SK-N-SH (cell line): ENCODE measurements at regions not wholly inside any gene's neighbourhood (a gene's known extent, or its start where the extent isn't known, plus 50 kb on each side); places are given as distances from the start of the nearest gene placed in this dataset.
A peak's percentile ranks its signal among the peaks of the same experiment; 100 is the strongest.

Experiments used
- CTCF ChIA-PET: fragments of 300-600, 350-600 bp; formaldehyde crosslinking; extraction: SDS; loops from one replicate; lab custom pipeline; 2021; lab: Yijun Ruan, JAX
- POLR2A ChIA-PET: fragments of 350-600 bp; sonication (Branson Sonifier 250); formaldehyde crosslinking; extraction: SDS; loops from one replicate; lab custom pipeline; 2020; ENCODE audit warnings: antibody characterized with exemption, inconsistent platforms; lab: Yijun Ruan, JAX
- DNase-seq: peaks from one replicate; pipeline ENCODE4 v3.0.0; 2012
- H2AFZ ChIP-seq: fragments of 200-600 bp; sonication (generic); 2 replicates; pipeline ENCODE4 v1.8.1; 2016; ENCODE audit warnings: antibody characterized with exemption, mild to moderate bottlenecking, low read depth
- H3F3A ChIP-seq: fragments of 200-600 bp; sonication (generic); replicated peaks from 2 replicates; pipeline ENCODE3; 2016; ENCODE audit warnings: antibody characterized with exemption, mild to moderate bottlenecking; ENCODE audit not compliant: insufficient read depth
- H3K27ac ChIP-seq, 2 experiments: fragments of 200-500 bp in 1 of 2; fragments of 200-600 bp in 1 of 2; sonication (Bioruptor generic) in 1 of 2; sonication (generic), shearing (Covaris generic) in 1 of 2; 2 replicates each; pipeline versions ENCODE4 v1.5.1 to v1.6.1; 2014 to 2016; ENCODE audit warnings: low read depth in 2 of 2, inconsistent platforms in 1 of 2, low read length in 1 of 2, mild to moderate bottlenecking in 1 of 2, mixed read lengths in 1 of 2
- H3K27me3 ChIP-seq: fragments of 200-600 bp; sonication (generic), shearing (Covaris generic); 2 replicates; pipeline ENCODE4 v1.6.1; 2016; ENCODE audit warnings: mixed run types; ENCODE audit not compliant: insufficient read depth
- H3K36me3 ChIP-seq, 2 experiments: fragments of 200-500 bp in 1 of 2; fragments of 200-600 bp in 1 of 2; sonication (Bioruptor generic) in 1 of 2; sonication (generic) in 1 of 2; replicated peaks in 1 of 2; 2 replicates each; pipeline versions ENCODE3 to v1.5.1; 2014 to 2016; ENCODE audit warnings: low read length in 1 of 2, mild to moderate bottlenecking in 1 of 2; ENCODE audit not compliant: insufficient read depth in 2 of 2, control insufficient read depth in 1 of 2
- H3K4me1 ChIP-seq, 2 experiments: fragments of 200-500 bp in 1 of 2; fragments of 200-600 bp in 1 of 2; sonication (Bioruptor generic) in 1 of 2; sonication (generic), shearing (Covaris generic) in 1 of 2; 2 replicates each; pipeline versions ENCODE4 v1.5.1 to v1.6.1; 2014 to 2016; ENCODE audit warnings: low read depth in 1 of 2, low read length in 1 of 2, mixed run types in 1 of 2; ENCODE audit not compliant: insufficient read depth in 2 of 2, control insufficient read depth in 1 of 2
- H3K4me2 ChIP-seq: fragments of 200-600 bp; sonication (generic), shearing (Covaris generic); 2 replicates; pipeline ENCODE4 v1.6.1; 2017; ENCODE audit warnings: mixed run types
- H3K4me3 ChIP-seq, 2 experiments: fragments of 200-500 bp in 1 of 2; fragments of 200-600 bp in 1 of 2; sonication (Bioruptor generic) in 1 of 2; sonication (generic), shearing (Covaris generic) in 1 of 2; 2 replicates each; pipeline versions ENCODE4 v1.5.1 to v1.8.1; 2014 to 2016; ENCODE audit warnings: low read depth in 2 of 2, inconsistent platforms in 1 of 2, low read length in 1 of 2, mild to moderate bottlenecking in 1 of 2, mixed read lengths in 1 of 2, moderate library complexity in 1 of 2
- H3K79me2 ChIP-seq: fragments of 200-600 bp; sonication (generic); 2 replicates; pipeline ENCODE4 v1.8.1; 2017; ENCODE audit warnings: mild to moderate bottlenecking; ENCODE audit not compliant: insufficient read depth
- H3K9ac ChIP-seq: fragments of 200-600 bp; sonication (generic); 2 replicates; pipeline ENCODE4 v1.6.1; 2017; ENCODE audit warnings: mixed run types
- H3K9me2 ChIP-seq: fragments of 200-600 bp; sonication (generic); 2 replicates; pipeline ENCODE4 v1.6.1; 2017; ENCODE audit warnings: mixed run types
- H3K9me3 ChIP-seq: fragments of 200-600 bp; sonication (generic); 2 replicates; pipeline ENCODE4 v1.6.1; 2017; ENCODE audit warnings: mixed run types, mild to moderate bottlenecking, moderate library complexity
- H4K20me1 ChIP-seq: fragments of 200-600 bp; sonication (generic); 2 replicates; pipeline ENCODE4 v1.6.1; 2017; ENCODE audit warnings: mild to moderate bottlenecking, mixed run types; ENCODE audit not compliant: insufficient read depth
- CHD2 ChIP-seq: fragments of 150-350 bp; IDR thresholded peaks from 2 replicates; pipeline ENCODE4 v1.6.1; 2018; ENCODE audit warnings: low read length; ENCODE audit not compliant: partially characterized antibody
- ELF1 ChIP-seq: IDR thresholded peaks from 2 replicates; pipeline ENCODE4 v1.4.0; 2012
- FOXJ3 ChIP-seq: sonication (generic); formaldehyde crosslinking; IDR thresholded peaks from 2 replicates; pipeline ENCODE4 v1.5.1; 2020; ENCODE audit warnings: mild to moderate bottlenecking, missing genetic modification reagents
- FOXM1 ChIP-seq: IDR thresholded peaks from 2 replicates; pipeline ENCODE4 v1.4.0; 2012; ENCODE audit warnings: low read depth, mild to moderate bottlenecking
- GATA2 ChIP-seq: sonication (generic); formaldehyde crosslinking; IDR thresholded peaks from 2 replicates; pipeline ENCODE4 v1.5.0; 2020; ENCODE audit warnings: mild to moderate bottlenecking, missing genetic modification reagents
- JUND ChIP-seq: IDR thresholded peaks from 2 replicates; pipeline ENCODE4 v1.4.0; 2012
- MEF2A ChIP-seq: IDR thresholded peaks from 2 replicates; pipeline ENCODE4 v1.4.0; 2012; ENCODE audit warnings: low read depth, borderline replicate concordance
- MXI1 ChIP-seq: IDR thresholded peaks from 2 replicates; pipeline ENCODE4 v1.6.1; 2012; ENCODE audit warnings: mild to moderate bottlenecking, low read depth, low read length, improper control_type of control experiment
- NFIC ChIP-seq: IDR thresholded peaks from 2 replicates; pipeline ENCODE4 v1.4.0; 2012; ENCODE audit warnings: borderline replicate concordance
- NRF1 ChIP-seq: IDR thresholded peaks from 2 replicates; pipeline ENCODE4 v1.6.1; 2012; ENCODE audit warnings: low read depth, mild to moderate bottlenecking, low read length
- RXRA ChIP-seq: IDR thresholded peaks from 2 replicates; pipeline ENCODE4 v1.4.0; 2012; ENCODE audit warnings: low read depth, mild to moderate bottlenecking, borderline replicate concordance
- TAF1 ChIP-seq: IDR thresholded peaks from 2 replicates; pipeline ENCODE4 v1.6.1; 2012; ENCODE audit warnings: low read depth, mild to moderate bottlenecking, low read length, moderate library complexity, borderline replicate concordance
- TCF12 ChIP-seq: IDR thresholded peaks from 2 replicates; pipeline ENCODE4 v1.4.0; 2012
- TEAD4 ChIP-seq: IDR thresholded peaks from 2 replicates; pipeline ENCODE4 v1.4.0; 2012; ENCODE audit warnings: mild to moderate bottlenecking, borderline replicate concordance; ENCODE audit not compliant: insufficient read depth
- YY1 ChIP-seq: IDR thresholded peaks from 2 replicates; pipeline ENCODE4 v1.4.0; 2012; ENCODE audit warnings: low read depth, mild to moderate bottlenecking
- WGBS: methylation state at CpG from one replicate; pipeline ENCODE4 v1.1.6; 2017; ENCODE audit warnings: low lambda C conversion rate; 5-methylcytosine and 5-hydroxymethylcytosine counted together
- TF ChIP-seq, protein P1 (sequence below): fragments of 150-350 bp; IDR thresholded peaks from 2 replicates; pipeline ENCODE4 v1.6.1; 2017; ENCODE audit warnings: antibody characterized with exemption, low read length, low read depth, borderline replicate concordance
- TF ChIP-seq, protein P2 (sequence below): IDR thresholded peaks from 2 replicates; pipeline ENCODE4 v1.6.1; 2012; ENCODE audit warnings: mild to moderate bottlenecking, low read depth, low read length, moderate library complexity
- TF ChIP-seq, protein P3 (sequence below): IDR thresholded peaks from 2 replicates; pipeline ENCODE4; 2012

DNA sequence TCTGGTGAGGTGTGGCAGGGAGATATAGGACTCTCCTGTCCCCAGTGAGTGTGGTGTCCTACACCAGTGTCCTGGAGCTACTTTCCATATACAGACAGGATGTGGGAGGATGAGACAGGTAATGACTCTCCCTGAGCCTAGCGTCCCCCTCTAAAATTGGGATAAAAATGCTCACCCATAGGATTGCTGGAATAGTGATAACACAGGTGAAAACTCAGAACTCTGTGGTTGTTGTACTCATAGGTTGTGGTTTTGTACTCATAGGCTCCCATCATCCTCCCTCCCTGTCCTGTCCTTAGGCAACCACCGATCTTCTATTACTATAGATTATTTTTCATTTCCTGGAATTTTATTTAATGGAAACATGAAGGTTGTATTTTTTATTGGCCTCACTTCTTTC, 60.7 kb upstream of the NXF3 start:
- Histone ChIP-seq H3K9me2 (no peaks in the 10 kb centered on the region), H2AFZ (no peak overlapping the region), H3K4me1 (peaks cover 2 to 13% of the 10 kb centered on the region in 2 experiments; a peak in 3 of 4 replicates), H3K9me3 (no peaks in the 10 kb centered on the region), H3K79me2 (no peaks in the 10 kb centered on the region), H4K20me1 (0 out of 2 replicates have a peak, but pooled peaks cover 2% of the 10 kb centered on the region), H3K4me3 (no peak overlapping the region)
- WGBS, result 52% methylated on average over 2 of the region's 2 CpGs
- CTCF ChIA-PET, result interaction anchor here (2.1 kb wide), 1 partner anchor 203 kb away, joined by 8 read pairs; no protein-coding TSS in a partner anchor
- no peak for TF ChIP-seq MEF2A
- no peak for TF ChIP-seq ELF1
- no peak for TF ChIP-seq YY1
- no peak for TF ChIP-seq TAF1
- TF ChIP-seq RXRA, result no peak
- TF ChIP-seq, protein P1, sequence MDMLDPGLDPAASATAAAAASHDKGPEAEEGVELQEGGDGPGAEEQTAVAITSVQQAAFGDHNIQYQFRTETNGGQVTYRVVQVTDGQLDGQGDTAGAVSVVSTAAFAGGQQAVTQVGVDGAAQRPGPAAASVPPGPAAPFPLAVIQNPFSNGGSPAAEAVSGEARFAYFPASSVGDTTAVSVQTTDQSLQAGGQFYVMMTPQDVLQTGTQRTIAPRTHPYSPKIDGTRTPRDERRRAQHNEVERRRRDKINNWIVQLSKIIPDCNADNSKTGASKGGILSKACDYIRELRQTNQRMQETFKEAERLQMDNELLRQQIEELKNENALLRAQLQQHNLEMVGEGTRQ, result no peak
- TF ChIP-seq, all 33 proteins: peak for 0
- H3K27me3 ChIP-seq, result no peaks in the 10 kb centered on the region; the same call in 1 of the 2 replicates
- H3K4me2 ChIP-seq, result no peak overlapping the region
- DNase-seq, result no peak
- no peaks in the 10 kb centered on the region for H3K36me3 ChIP-seq
- peaks cover 10% of the 10 kb centered on the region for H3F3A ChIP-seq
- POLR2A ChIA-PET, result no interaction called here
- H3K27ac ChIP-seq, result no peak overlapping the region
- H3K9ac ChIP-seq, result no peak overlapping the region

DNA sequence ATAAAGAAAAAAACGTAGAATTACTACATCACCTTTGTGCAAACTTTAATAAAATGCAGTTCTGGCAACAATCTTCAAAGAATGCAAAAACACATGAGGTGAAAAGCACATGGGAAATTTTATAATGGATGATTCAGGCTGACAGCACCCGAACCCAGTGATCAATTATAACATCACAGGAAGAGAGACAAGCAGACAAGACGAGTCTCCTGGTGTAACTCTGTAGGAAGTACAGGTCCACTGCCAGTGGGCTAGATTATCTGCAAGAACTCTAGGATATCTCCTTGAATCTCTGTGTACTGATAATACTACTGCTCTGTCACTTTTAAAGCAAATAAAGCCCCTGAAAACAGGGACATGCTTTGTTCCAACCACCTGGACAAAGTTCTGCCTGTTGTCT, 58.9 kb upstream of the NXF3 start:
- Histone ChIP-seq H3K4me1 (peaks cover 0 to 13% of the 10 kb centered on the region in 2 experiments; a peak in 2 of 4 replicates), H3K9me3 (no peaks in the 10 kb centered on the region), H3K27ac (peak overlapping the region; percentile 73 to 84), H4K20me1 (0 out of 2 replicates have a peak, but pooled peaks cover 2% of the 10 kb centered on the region), H3K27me3 (no peaks in the 10 kb centered on the region; the same call in 1 of the 2 replicates), H3K4me2 (peak overlapping the region; percentile 68), H2AFZ (no peak overlapping the region), H3K79me2 (no peaks in the 10 kb centered on the region), H3K36me3 (no peaks in the 10 kb centered on the region), H3K9me2 (no peaks in the 10 kb centered on the region), H3K4me3 (peak overlapping the region in 1 of 2 experiments; percentile 34; a peak in 2 of 4 replicates), H3K9ac (peak overlapping the region; percentile 29; the same call in 1 of the 2 replicates), H3F3A (peaks cover 10% of the 10 kb centered on the region)
- 1% methylated on average over 3 of the region's 3 CpGs for WGBS
- TF ChIP-seq NFIC, result 0 out of 2 replicates have a peak, but pooled peaks have one; percentile 1
- TF ChIP-seq CHD2, result no peak
- no peak for TF ChIP-seq TEAD4
- no peak for TF ChIP-seq ELF1
- TF ChIP-seq RXRA, result no peak
- no peak for TF ChIP-seq MEF2A
- 0 out of 2 replicates have a peak, but pooled peaks have one; percentile 3 for TF ChIP-seq TCF12
- TF ChIP-seq, protein P2, sequence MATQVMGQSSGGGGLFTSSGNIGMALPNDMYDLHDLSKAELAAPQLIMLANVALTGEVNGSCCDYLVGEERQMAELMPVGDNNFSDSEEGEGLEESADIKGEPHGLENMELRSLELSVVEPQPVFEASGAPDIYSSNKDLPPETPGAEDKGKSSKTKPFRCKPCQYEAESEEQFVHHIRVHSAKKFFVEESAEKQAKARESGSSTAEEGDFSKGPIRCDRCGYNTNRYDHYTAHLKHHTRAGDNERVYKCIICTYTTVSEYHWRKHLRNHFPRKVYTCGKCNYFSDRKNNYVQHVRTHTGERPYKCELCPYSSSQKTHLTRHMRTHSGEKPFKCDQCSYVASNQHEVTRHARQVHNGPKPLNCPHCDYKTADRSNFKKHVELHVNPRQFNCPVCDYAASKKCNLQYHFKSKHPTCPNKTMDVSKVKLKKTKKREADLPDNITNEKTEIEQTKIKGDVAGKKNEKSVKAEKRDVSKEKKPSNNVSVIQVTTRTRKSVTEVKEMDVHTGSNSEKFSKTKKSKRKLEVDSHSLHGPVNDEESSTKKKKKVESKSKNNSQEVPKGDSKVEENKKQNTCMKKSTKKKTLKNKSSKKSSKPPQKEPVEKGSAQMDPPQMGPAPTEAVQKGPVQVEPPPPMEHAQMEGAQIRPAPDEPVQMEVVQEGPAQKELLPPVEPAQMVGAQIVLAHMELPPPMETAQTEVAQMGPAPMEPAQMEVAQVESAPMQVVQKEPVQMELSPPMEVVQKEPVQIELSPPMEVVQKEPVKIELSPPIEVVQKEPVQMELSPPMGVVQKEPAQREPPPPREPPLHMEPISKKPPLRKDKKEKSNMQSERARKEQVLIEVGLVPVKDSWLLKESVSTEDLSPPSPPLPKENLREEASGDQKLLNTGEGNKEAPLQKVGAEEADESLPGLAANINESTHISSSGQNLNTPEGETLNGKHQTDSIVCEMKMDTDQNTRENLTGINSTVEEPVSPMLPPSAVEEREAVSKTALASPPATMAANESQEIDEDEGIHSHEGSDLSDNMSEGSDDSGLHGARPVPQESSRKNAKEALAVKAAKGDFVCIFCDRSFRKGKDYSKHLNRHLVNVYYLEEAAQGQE, result no peak
- no peak for TF ChIP-seq NRF1
- TF ChIP-seq FOXM1, result no peak
- TF ChIP-seq FOXJ3 (CRISPR knock-in tag), result no peak
- TF ChIP-seq, protein P3, sequence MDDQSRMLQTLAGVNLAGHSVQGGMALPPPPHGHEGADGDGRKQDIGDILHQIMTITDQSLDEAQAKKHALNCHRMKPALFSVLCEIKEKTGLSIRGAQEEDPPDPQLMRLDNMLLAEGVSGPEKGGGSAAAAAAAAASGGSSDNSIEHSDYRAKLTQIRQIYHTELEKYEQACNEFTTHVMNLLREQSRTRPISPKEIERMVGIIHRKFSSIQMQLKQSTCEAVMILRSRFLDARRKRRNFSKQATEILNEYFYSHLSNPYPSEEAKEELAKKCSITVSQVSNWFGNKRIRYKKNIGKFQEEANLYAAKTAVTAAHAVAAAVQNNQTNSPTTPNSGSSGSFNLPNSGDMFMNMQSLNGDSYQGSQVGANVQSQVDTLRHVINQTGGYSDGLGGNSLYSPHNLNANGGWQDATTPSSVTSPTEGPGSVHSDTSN, result peak; percentile 61; the same call in 1 of the 2 replicates
- 0 out of 2 replicates have a peak, but pooled peaks have one; percentile 19 for TF ChIP-seq GATA2
- no peak for TF ChIP-seq MXI1
- TF ChIP-seq JUND, result no peak
- TF ChIP-seq, protein P1, result no peak
- no peak for DNase-seq
- POLR2A ChIA-PET, result no interaction called here
- CTCF ChIA-PET, result no interaction called here
